Peyer's patch (tissue), 4 donors: ENCODE measurements at regions not wholly inside any gene's neighbourhood (a gene's known extent, or its start where the extent isn't known, plus 50 kb on each side); places are given as distances from the start of the nearest gene placed in this dataset.

Experiments
- DNase-seq, 3 donors: peaks; one replicate each; pipeline ENCODE4 v3.0.0-alpha.2; 2017 to 2019
- H3K27ac ChIP-seq, 4 donors: fragments of 200-600 bp; sonication (generic); one replicate each; pipeline ENCODE4 v1.5.1; 2016 to 2019
- H3K27me3 ChIP-seq, 2 donors: fragments of 200-600 bp; sonication (generic); one replicate each; pipeline ENCODE4 v1.5.1; 2019
- H3K36me3 ChIP-seq, 3 donors: fragments of 200-600 bp; sonication (generic); one replicate each; pipeline ENCODE4 v1.5.1; 2016 to 2019
- H3K4me1 ChIP-seq, 4 donors: fragments of 200-600 bp; sonication (generic); one replicate each; pipeline ENCODE4 v1.5.1; 2016 to 2019
- H3K4me3 ChIP-seq, 4 donors: fragments of 200-600 bp; sonication (generic); 1 replicate in 3 of 4; 2 replicates in 1 of 4; pipeline ENCODE4 v1.5.1; 2016 to 2019; ENCODE audit warnings: mild to moderate bottlenecking in 1 of 4
- H3K9me3 ChIP-seq, 4 donors: fragments of 200-600 bp; sonication (generic); one replicate each; pipeline ENCODE4 v1.5.1; 2016 to 2019; ENCODE audit warnings: mild to moderate bottlenecking in 1 of 4
- CTCF ChIP-seq, 6 experiments: fragments of 450-650 bp in 4 of 6; fragments of 200-600 bp in 2 of 6; sonication (generic) in 1 of 6; IDR thresholded peaks; one replicate each; pipeline ENCODE4 v1.5.1; 2017 to 2019; ENCODE audit warnings: antibody characterized with exemption in 6 of 6, mild to moderate bottlenecking in 3 of 6, moderate library complexity in 1 of 6
- POLR2A ChIP-seq, 2 donors: fragments of 450-650 bp; IDR thresholded peaks; one replicate each; pipeline ENCODE4 v1.5.1; 2017; ENCODE audit warnings: antibody characterized with exemption in 2 of 2, mild to moderate bottlenecking in 2 of 2, moderate library complexity in 2 of 2

GRCh38 chr10:31173752-31174151 lies 142.1 kb upstream of the ZNF438 start:
- no peaks in the 10 kb centered on the region for H3K27me3 ChIP-seq
- no peak for DNase-seq
- no peak overlapping the region for H3K4me3 ChIP-seq
- H3K27ac ChIP-seq: no peak overlapping the region
- no peak for TF ChIP-seq CTCF (IDR thresholded peaks at IDR 0.05)
- TF ChIP-seq POLR2A (IDR thresholded peaks at IDR 0.05): no peak
- H3K9me3 ChIP-seq: peaks cover 0 to 3% (median 0%) of the 10 kb centered on the region in 4 donors
- no peaks in the 10 kb centered on the region for H3K36me3 ChIP-seq
- no peaks in the 10 kb centered on the region for H3K4me1 ChIP-seq

GRCh38 chr10:31179091-31179680 lies 139.8 kb upstream of the ZEB1 start:
- no peak overlapping the region for H3K4me3 ChIP-seq
- H3K36me3 ChIP-seq: no peaks in the 10 kb centered on the region
- DNase-seq: no peak
- no peak overlapping the region for H3K27ac ChIP-seq
- H3K9me3 ChIP-seq: peaks cover 0 to 3% (median 0%) of the 10 kb centered on the region in 4 donors
- H3K4me1 ChIP-seq: no peaks in the 10 kb centered on the region
- no peak for TF ChIP-seq CTCF (IDR thresholded peaks at IDR 0.05)
- no peak for TF ChIP-seq POLR2A (IDR thresholded peaks at IDR 0.05)
- H3K27me3 ChIP-seq: no peaks in the 10 kb centered on the region

- no peaks in the 10 kb centered on the region for H3K27me3 ChIP-seq
- no peak overlapping the region for H3K27ac ChIP-seq
- no peaks in the 10 kb centered on the region for H3K4me1 ChIP-seq
- H3K36me3 ChIP-seq: no peaks in the 10 kb centered on the region
- no peaks in the 10 kb centered on the region for H3K9me3 ChIP-seq
- H3K4me3 ChIP-seq: no peak overlapping the region
- TF ChIP-seq CTCF (IDR thresholded peaks at IDR 0.05): no peak
- no peak for TF ChIP-seq POLR2A (IDR thresholded peaks at IDR 0.05)
- DNase-seq: no peak
Measured at GRCh38 chr10:31186225-31187000, 132.6 kb upstream of the ZEB1 start.

- Histone ChIP-seq H3K4me1 (no peaks in the 10 kb centered on the region), H3K27me3 (no peaks in the 10 kb centered on the region), H3K4me3 (no peak overlapping the region), H3K36me3 (no peaks in the 10 kb centered on the region), H3K9me3 (no peaks in the 10 kb centered on the region), H3K27ac (no peak overlapping the region)
- TF ChIP-seq CTCF (IDR thresholded peaks at IDR 0.05) (no peak), POLR2A (IDR thresholded peaks at IDR 0.05) (no peak)
- DNase-seq: no peak
Measured at GRCh38 chr10:31187182-31187581, 131.8 kb upstream of the ZEB1 start.

GRCh38 chr10:31187607-31188210 lies 131.3 kb upstream of the ZEB1 start:
- TF ChIP-seq CTCF (IDR thresholded peaks at IDR 0.05): no peak
- no peak for TF ChIP-seq POLR2A (IDR thresholded peaks at IDR 0.05)
- Histone ChIP-seq H3K4me3 (no peak overlapping the region), H3K27me3 (no peaks in the 10 kb centered on the region), H3K36me3 (no peaks in the 10 kb centered on the region), H3K9me3 (no peaks in the 10 kb centered on the region), H3K4me1 (no peaks in the 10 kb centered on the region), H3K27ac (no peak overlapping the region)
- no peak for DNase-seq
